ENCODE measurements at regions not wholly inside any gene's neighbourhood (a gene's known extent, or its start where the extent isn't known, plus 50 kb on each side); places are given as distances from the start of the nearest gene placed in this dataset.
"Not testable (repeated sequence)": the region's sequence is repeated elsewhere in the genome, so short reads cannot be mapped to it uniquely, and the experiment has no call there.

- Histone ChIP-seq H3K27me3 (ENCODE audit: control insufficient read depth, insufficient read depth, low read length) (no peaks in the 10 kb centered on the region), H3K9me3 (ENCODE audit: control insufficient read depth, insufficient read depth, low read length) (no peaks in the 10 kb centered on the region), H3K27ac (ENCODE audit: low read depth, low read length) (no peak overlapping the region), H3K4me3 (ENCODE audit: low read depth, low read length) (no peak overlapping the region), H3K4me1 (ENCODE audit: control insufficient read depth, insufficient read depth, low read length) (peaks cover 5% of the 10 kb centered on the region), H3K36me3 (ENCODE audit: control insufficient read depth, insufficient read depth, low read length) (no peaks in the 10 kb centered on the region)
- no peak for DNase-seq (ENCODE audit: low read depth in 4 of 6, low spot score in 6 of 6)
- WGBS (ENCODE audit: insufficient coverage), result 57% methylated on average over 1 of the region's 5 CpGs
Measured at GRCh38 chr16:51271156-51271701, 120.2 kb upstream of the SALL1 start.

- WGBS (ENCODE audit: insufficient coverage), result 21% methylated on average over 3 of the region's 4 CpGs
- H3K4me3 ChIP-seq (ENCODE audit: low read depth, low read length), result no peak overlapping the region
Measured at GRCh38 chr16:51268237-51268636, 117.2 kb upstream of the SALL1 start.

GRCh38 chr16:51267681-51268080 lies 116.6 kb upstream of the SALL1 start:
- WGBS (ENCODE audit: insufficient coverage), result no CpG with 5 or more reads among the region's 3 CpGs
- Histone ChIP-seq H3K4me1 (ENCODE audit: control insufficient read depth, insufficient read depth, low read length) (peaks cover 5% of the 10 kb centered on the region), H3K4me3 (ENCODE audit: low read depth, low read length) (no peak overlapping the region), H3K27ac (ENCODE audit: low read depth, low read length) (no peak overlapping the region), H3K27me3 (ENCODE audit: control insufficient read depth, insufficient read depth, low read length) (no peaks in the 10 kb centered on the region), H3K9me3 (ENCODE audit: control insufficient read depth, insufficient read depth, low read length) (no peaks in the 10 kb centered on the region), H3K36me3 (ENCODE audit: control insufficient read depth, insufficient read depth, low read length) (no peaks in the 10 kb centered on the region)
- DNase-seq (ENCODE audit: low read depth in 4 of 6, low spot score in 6 of 6), result no peak

More at GRCh38 chr16:51268237-51268636, 117.2 kb upstream of the SALL1 start:
- no peaks in the 10 kb centered on the region for H3K9me3 ChIP-seq (ENCODE audit: control insufficient read depth, insufficient read depth, low read length)
- no peaks in the 10 kb centered on the region for H3K36me3 ChIP-seq (ENCODE audit: control insufficient read depth, insufficient read depth, low read length)
- peak in 2 of 6 donors; percentile 31 to 38 for DNase-seq (ENCODE audit: low read depth in 4 of 6, low spot score in 6 of 6)
- H3K4me1 ChIP-seq (ENCODE audit: control insufficient read depth, insufficient read depth, low read length), result peaks cover 5% of the 10 kb centered on the region
- H3K27ac ChIP-seq (ENCODE audit: low read depth, low read length), result no peak overlapping the region
- H3K27me3 ChIP-seq (ENCODE audit: control insufficient read depth, insufficient read depth, low read length), result no peaks in the 10 kb centered on the region

GRCh38 chr16:51262428-51262827 lies 111.4 kb upstream of the SALL1 start:
- no peaks in the 10 kb centered on the region for H3K9me3 ChIP-seq (ENCODE audit: control insufficient read depth, insufficient read depth, low read length)
- H3K4me1 ChIP-seq (ENCODE audit: control insufficient read depth, insufficient read depth, low read length), result no peaks in the 10 kb centered on the region
- no peaks in the 10 kb centered on the region for H3K36me3 ChIP-seq (ENCODE audit: control insufficient read depth, insufficient read depth, low read length)
- 92% methylated on average over 1 of the region's 1 CpG for WGBS (ENCODE audit: insufficient coverage)
- H3K27me3 ChIP-seq (ENCODE audit: control insufficient read depth, insufficient read depth, low read length), result no peaks in the 10 kb centered on the region
- DNase-seq (ENCODE audit: low read depth in 4 of 6, low spot score in 6 of 6), result no peak
- H3K27ac ChIP-seq (ENCODE audit: low read depth, low read length), result no peak overlapping the region
- no peak overlapping the region for H3K4me3 ChIP-seq (ENCODE audit: low read depth, low read length)

GRCh38 chr16:51261919-51262318 lies 110.8 kb upstream of the SALL1 start:
- Histone ChIP-seq H3K36me3 (ENCODE audit: control insufficient read depth, insufficient read depth, low read length) (no peaks in the 10 kb centered on the region), H3K4me1 (ENCODE audit: control insufficient read depth, insufficient read depth, low read length) (no peaks in the 10 kb centered on the region), H3K9me3 (ENCODE audit: control insufficient read depth, insufficient read depth, low read length) (no peaks in the 10 kb centered on the region), H3K4me3 (ENCODE audit: low read depth, low read length) (no peak overlapping the region), H3K27me3 (ENCODE audit: control insufficient read depth, insufficient read depth, low read length) (no peaks in the 10 kb centered on the region), H3K27ac (ENCODE audit: low read depth, low read length) (no peak overlapping the region)
- no peak for DNase-seq (ENCODE audit: low read depth in 4 of 6, low spot score in 6 of 6)
- WGBS (ENCODE audit: insufficient coverage), result 100% methylated on average over 1 of the region's 1 CpG

GRCh38 chr16:51255349-51255972 lies 104.4 kb upstream of the SALL1 start:
- DNase-seq (ENCODE audit: low read depth in 4 of 6, low spot score in 6 of 6), result no peak
- Histone ChIP-seq H3K4me1 (ENCODE audit: control insufficient read depth, insufficient read depth, low read length) (no peaks in the 10 kb centered on the region), H3K36me3 (ENCODE audit: control insufficient read depth, insufficient read depth, low read length) (no peaks in the 10 kb centered on the region), H3K4me3 (ENCODE audit: low read depth, low read length) (no peak overlapping the region), H3K27me3 (ENCODE audit: control insufficient read depth, insufficient read depth, low read length) (no peaks in the 10 kb centered on the region), H3K9me3 (ENCODE audit: control insufficient read depth, insufficient read depth, low read length) (peaks cover 1% of the 10 kb centered on the region), H3K27ac (ENCODE audit: low read depth, low read length) (no peak overlapping the region)
- WGBS (ENCODE audit: insufficient coverage), result 70% methylated on average over 2 of the region's 3 CpGs

- not testable (repeated sequence) for H3K36me3 ChIP-seq (ENCODE audit: control insufficient read depth, insufficient read depth, low read length); H3K9me3 ChIP-seq (ENCODE audit: control insufficient read depth, insufficient read depth, low read length); H3K4me3 ChIP-seq (ENCODE audit: low read depth, low read length); H3K27ac ChIP-seq (ENCODE audit: low read depth, low read length); H3K27me3 ChIP-seq (ENCODE audit: control insufficient read depth, insufficient read depth, low read length); DNase-seq (ENCODE audit: low read depth in 4 of 6, low spot score in 6 of 6); H3K4me1 ChIP-seq (ENCODE audit: control insufficient read depth, insufficient read depth, low read length)
- WGBS (ENCODE audit: insufficient coverage), result 96% methylated on average over 7 of the region's 7 CpGs
Measured at GRCh38 chr16:51254390-51254789, 103.3 kb upstream of the SALL1 start.

GRCh38 chr16:51248217-51248616 lies 97.1 kb upstream of the SALL1 start:
- peaks cover 6% of the 10 kb centered on the region for H3K4me1 ChIP-seq (ENCODE audit: control insufficient read depth, insufficient read depth, low read length)
- no peak overlapping the region for H3K4me3 ChIP-seq (ENCODE audit: low read depth, low read length)
- DNase-seq (ENCODE audit: low read depth in 4 of 6, low spot score in 6 of 6), result no peak
- no peaks in the 10 kb centered on the region for H3K36me3 ChIP-seq (ENCODE audit: control insufficient read depth, insufficient read depth, low read length)
- H3K27ac ChIP-seq (ENCODE audit: low read depth, low read length), result no peak overlapping the region
- H3K9me3 ChIP-seq (ENCODE audit: control insufficient read depth, insufficient read depth, low read length), result no peaks in the 10 kb centered on the region
- H3K27me3 ChIP-seq (ENCODE audit: control insufficient read depth, insufficient read depth, low read length), result no peaks in the 10 kb centered on the region
- WGBS (ENCODE audit: insufficient coverage), result 100% methylated on average over 3 of the region's 3 CpGs

GRCh38 chr16:51245658-51245995 lies 94.6 kb upstream of the SALL1 start:
- 40% methylated on average over 3 of the region's 3 CpGs for WGBS (ENCODE audit: insufficient coverage)
- H3K4me3 ChIP-seq (ENCODE audit: low read depth, low read length), result no peak overlapping the region

GRCh38 chr16:51244887-51245657 lies 94.0 kb upstream of the SALL1 start:
- 32% methylated on average over 5 of the region's 24 CpGs for WGBS (ENCODE audit: insufficient coverage)
- no peaks in the 10 kb centered on the region for H3K36me3 ChIP-seq (ENCODE audit: control insufficient read depth, insufficient read depth, low read length)
- peak in 2 of 6 donors; percentile 14 to 75 for DNase-seq (ENCODE audit: low read depth in 4 of 6, low spot score in 6 of 6)
- H3K4me3 ChIP-seq (ENCODE audit: low read depth, low read length), result no peak overlapping the region
- peaks cover 6% of the 10 kb centered on the region for H3K4me1 ChIP-seq (ENCODE audit: control insufficient read depth, insufficient read depth, low read length)
- H3K27me3 ChIP-seq (ENCODE audit: control insufficient read depth, insufficient read depth, low read length), result no peaks in the 10 kb centered on the region
- H3K9me3 ChIP-seq (ENCODE audit: control insufficient read depth, insufficient read depth, low read length), result no peaks in the 10 kb centered on the region
- no peak overlapping the region for H3K27ac ChIP-seq (ENCODE audit: low read depth, low read length)

More at GRCh38 chr16:51245658-51245995, 94.6 kb upstream of the SALL1 start:
- peak in 1 of 6 donors; percentile 60 for DNase-seq (ENCODE audit: low read depth in 4 of 6, low spot score in 6 of 6)
- Histone ChIP-seq H3K4me1 (ENCODE audit: control insufficient read depth, insufficient read depth, low read length) (peaks cover 6% of the 10 kb centered on the region), H3K27me3 (ENCODE audit: control insufficient read depth, insufficient read depth, low read length) (no peaks in the 10 kb centered on the region), H3K36me3 (ENCODE audit: control insufficient read depth, insufficient read depth, low read length) (no peaks in the 10 kb centered on the region), H3K27ac (ENCODE audit: low read depth, low read length) (no peak overlapping the region), H3K9me3 (ENCODE audit: control insufficient read depth, insufficient read depth, low read length) (no peaks in the 10 kb centered on the region)
